ENCODE measurements at regions not wholly inside any gene's neighbourhood (a gene's known extent, or its start where the extent isn't known, plus 50 kb on each side); places are given as distances from the start of the nearest gene placed in this dataset.

DNA sequence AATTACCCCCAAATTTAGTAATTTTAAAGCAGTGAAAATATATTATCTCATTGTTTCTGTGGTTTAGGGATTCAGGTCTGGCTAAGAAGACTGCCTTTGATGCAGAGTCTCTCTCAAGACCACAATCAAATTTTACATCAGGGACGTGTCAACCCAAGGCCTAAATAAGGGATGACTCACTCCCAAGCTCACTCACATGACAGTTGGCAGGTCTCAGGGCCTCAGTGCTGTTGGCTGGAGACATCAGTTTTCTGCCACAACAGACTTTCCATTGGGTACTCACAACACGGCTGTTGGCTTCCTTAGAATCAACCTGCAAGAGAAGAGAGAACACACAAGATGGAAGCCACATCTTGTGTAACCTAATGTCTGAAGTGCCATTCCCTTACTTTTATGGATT, 377.3 kb downstream of the FAM181B start:
- DNase-seq (ENCODE audit: low read depth) = peak; percentile 10
- H3K4me3 ChIP-seq (ENCODE audit: control insufficient read depth, low read depth, low read length) = no peak overlapping the region
- TF ChIP-seq, protein P1, sequence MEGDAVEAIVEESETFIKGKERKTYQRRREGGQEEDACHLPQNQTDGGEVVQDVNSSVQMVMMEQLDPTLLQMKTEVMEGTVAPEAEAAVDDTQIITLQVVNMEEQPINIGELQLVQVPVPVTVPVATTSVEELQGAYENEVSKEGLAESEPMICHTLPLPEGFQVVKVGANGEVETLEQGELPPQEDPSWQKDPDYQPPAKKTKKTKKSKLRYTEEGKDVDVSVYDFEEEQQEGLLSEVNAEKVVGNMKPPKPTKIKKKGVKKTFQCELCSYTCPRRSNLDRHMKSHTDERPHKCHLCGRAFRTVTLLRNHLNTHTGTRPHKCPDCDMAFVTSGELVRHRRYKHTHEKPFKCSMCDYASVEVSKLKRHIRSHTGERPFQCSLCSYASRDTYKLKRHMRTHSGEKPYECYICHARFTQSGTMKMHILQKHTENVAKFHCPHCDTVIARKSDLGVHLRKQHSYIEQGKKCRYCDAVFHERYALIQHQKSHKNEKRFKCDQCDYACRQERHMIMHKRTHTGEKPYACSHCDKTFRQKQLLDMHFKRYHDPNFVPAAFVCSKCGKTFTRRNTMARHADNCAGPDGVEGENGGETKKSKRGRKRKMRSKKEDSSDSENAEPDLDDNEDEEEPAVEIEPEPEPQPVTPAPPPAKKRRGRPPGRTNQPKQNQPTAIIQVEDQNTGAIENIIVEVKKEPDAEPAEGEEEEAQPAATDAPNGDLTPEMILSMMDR (conservative IDR thresholded peaks at IDR 0.05; ENCODE audit: control insufficient read depth, insufficient read depth, low read depth, low read length) = no peak

DNA sequence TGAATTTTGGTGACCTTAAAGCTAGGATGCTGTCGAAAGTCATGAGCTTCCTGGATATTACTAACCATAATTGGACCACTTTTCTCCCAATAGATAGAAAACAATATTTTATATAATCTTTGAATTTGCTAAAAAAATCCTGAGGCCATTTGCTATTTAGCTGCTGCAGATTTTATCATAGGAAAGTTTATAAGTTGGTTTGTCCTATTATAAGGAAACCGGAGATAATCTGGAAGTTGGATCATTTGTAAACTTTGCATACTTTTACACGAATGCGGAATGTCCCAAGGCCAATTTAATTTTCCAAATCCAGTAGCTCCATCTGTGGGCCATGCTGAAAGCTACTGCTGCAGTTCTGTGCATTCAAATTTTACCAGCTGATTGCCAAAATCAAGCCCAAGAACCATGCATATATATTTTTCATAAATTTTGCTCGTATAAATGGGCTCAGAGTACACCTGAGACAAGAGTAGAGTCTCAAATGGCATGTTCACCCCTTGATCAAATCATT, 378.3 kb downstream of the FAM181B start:
- H3K4me3 ChIP-seq (ENCODE audit: control insufficient read depth, low read depth, low read length) = no peak overlapping the region
- TF ChIP-seq, protein P1 (conservative IDR thresholded peaks at IDR 0.05; ENCODE audit: control insufficient read depth, insufficient read depth, low read depth, low read length) = no peak
- no peak for DNase-seq (ENCODE audit: low read depth)

- no peak for DNase-seq (ENCODE audit: low read depth)
- TF ChIP-seq, protein P1 (conservative IDR thresholded peaks at IDR 0.05; ENCODE audit: control insufficient read depth, insufficient read depth, low read depth, low read length) = no peak
- H3K4me3 ChIP-seq (ENCODE audit: control insufficient read depth, low read depth, low read length) = no peak overlapping the region
Measured at GRCh38 chr11:82326853-82327252, 406.8 kb downstream of the FAM181B start.

GRCh38 chr11:82321206-82321605, 412.5 kb downstream of the FAM181B start:
- no peak overlapping the region for H3K4me3 ChIP-seq (ENCODE audit: control insufficient read depth, low read depth, low read length)
- TF ChIP-seq, protein P1 (conservative IDR thresholded peaks at IDR 0.05; ENCODE audit: control insufficient read depth, insufficient read depth, low read depth, low read length) = no peak
- no peak for DNase-seq (ENCODE audit: low read depth)

DNA sequence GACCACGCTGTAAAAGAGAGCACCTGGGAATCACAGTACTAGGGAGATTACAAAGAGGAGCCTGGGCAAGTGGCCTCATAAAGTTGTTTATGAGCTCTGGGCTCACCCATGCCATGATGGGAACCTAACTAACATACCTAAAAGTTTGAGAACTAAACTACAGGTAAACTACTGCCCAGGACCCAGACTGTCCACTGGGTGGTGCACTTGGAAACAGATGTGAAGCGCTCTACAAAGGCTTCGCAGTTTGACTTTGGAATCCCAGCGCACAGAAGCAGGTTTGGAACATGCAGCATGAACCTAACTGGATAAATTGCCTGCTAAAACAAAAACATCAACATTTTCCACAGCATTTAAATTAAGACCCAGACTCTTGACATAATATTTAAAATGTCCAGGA, 418.6 kb downstream of the FAM181B start:
- peak; percentile 19 for DNase-seq (ENCODE audit: low read depth)
- TF ChIP-seq, protein P1 (conservative IDR thresholded peaks at IDR 0.05; ENCODE audit: control insufficient read depth, insufficient read depth, low read depth, low read length) = peak; percentile 36

GRCh38 chr11:82308979-82309378, 424.7 kb downstream of the FAM181B start:
- no peak overlapping the region for H3K4me3 ChIP-seq (ENCODE audit: control insufficient read depth, low read depth, low read length)
- DNase-seq (ENCODE audit: low read depth) = no peak
- TF ChIP-seq, protein P1 (conservative IDR thresholded peaks at IDR 0.05; ENCODE audit: control insufficient read depth, insufficient read depth, low read depth, low read length) = no peak

More for the DNA sequence above, 418.6 kb downstream of the FAM181B start:
- H3K4me3 ChIP-seq (ENCODE audit: control insufficient read depth, low read depth, low read length) = no peak overlapping the region

GRCh38 chr11:82305123-82305522, 428.5 kb downstream of the FAM181B start:
- H3K4me3 ChIP-seq (ENCODE audit: control insufficient read depth, low read depth, low read length) = no peak overlapping the region
- DNase-seq (ENCODE audit: low read depth) = no peak
- TF ChIP-seq, protein P1 (conservative IDR thresholded peaks at IDR 0.05; ENCODE audit: control insufficient read depth, insufficient read depth, low read depth, low read length) = no peak

Measured in fibroblast of mammary gland (primary cell).